Subcutaneous abdominal adipose tissue (tissue), 5 donors: ENCODE measurements at regions not wholly inside any gene's neighbourhood (a gene's known extent, or its start where the extent isn't known, plus 50 kb on each side); places are given as distances from the start of the nearest gene placed in this dataset.

ENCODE experiments used
- H3K27ac ChIP-seq: one replicate; pipeline ENCODE4 v1.7.0; 2013; ENCODE audit warnings: low read depth, mild to moderate bottlenecking, inconsistent platforms, low read length, moderate library complexity
- H3K27me3 ChIP-seq, 5 donors: one replicate each; pipeline ENCODE4 v1.7.0; 2013; ENCODE audit warnings: low read length in 5 of 5, inconsistent platforms in 1 of 5; ENCODE audit not compliant: control insufficient read depth in 5 of 5, insufficient read depth in 4 of 5
- H3K36me3 ChIP-seq, 5 donors: one replicate each; pipeline ENCODE4 v1.7.0; 2013; ENCODE audit warnings: low read length in 5 of 5; ENCODE audit not compliant: control insufficient read depth in 5 of 5, insufficient read depth in 5 of 5
- H3K4me1 ChIP-seq, 5 donors: one replicate each; pipeline ENCODE4 v1.7.0; 2013; ENCODE audit warnings: low read length in 5 of 5, mild to moderate bottlenecking in 3 of 5, moderate library complexity in 1 of 5; ENCODE audit not compliant: control insufficient read depth in 5 of 5, insufficient read depth in 5 of 5
- H3K4me3 ChIP-seq, 5 donors: one replicate each; pipeline ENCODE4 v1.7.0; 2013; ENCODE audit warnings: low read length in 5 of 5, low read depth in 1 of 5
- H3K9ac ChIP-seq, 5 donors: one replicate each; pipeline ENCODE4 v1.7.0; 2013; ENCODE audit warnings: low read length in 5 of 5, mild to moderate bottlenecking in 4 of 5, moderate library complexity in 3 of 5
- H3K9me3 ChIP-seq, 5 donors: one replicate each; pipeline ENCODE4 v1.7.0; 2013; ENCODE audit warnings: low read length in 5 of 5; ENCODE audit not compliant: control insufficient read depth in 5 of 5
- donor health status: healthy.
- donor health status: healthy.
- donor health status: healthy.
- donor health status: healthy.
- donor health status: healthy.

GRCh38 chr1:37125295-37125694 is 91.0 kb upstream of the GRIK3 start:
- Histone ChIP-seq H3K27ac (no peak overlapping the region), H3K4me1 (peaks cover 0 to 4% (median 4%) of the 10 kb centered on the region in 5 donors), H3K36me3 (no peaks in the 10 kb centered on the region), H3K9me3 (peaks cover 5 to 17% (median 11%) of the 10 kb centered on the region in 5 donors), H3K4me3 (no peak overlapping the region), H3K27me3 (peaks cover 2 to 16% (median 11%) of the 10 kb centered on the region in 5 donors), H3K9ac (no peak overlapping the region)

DNA sequence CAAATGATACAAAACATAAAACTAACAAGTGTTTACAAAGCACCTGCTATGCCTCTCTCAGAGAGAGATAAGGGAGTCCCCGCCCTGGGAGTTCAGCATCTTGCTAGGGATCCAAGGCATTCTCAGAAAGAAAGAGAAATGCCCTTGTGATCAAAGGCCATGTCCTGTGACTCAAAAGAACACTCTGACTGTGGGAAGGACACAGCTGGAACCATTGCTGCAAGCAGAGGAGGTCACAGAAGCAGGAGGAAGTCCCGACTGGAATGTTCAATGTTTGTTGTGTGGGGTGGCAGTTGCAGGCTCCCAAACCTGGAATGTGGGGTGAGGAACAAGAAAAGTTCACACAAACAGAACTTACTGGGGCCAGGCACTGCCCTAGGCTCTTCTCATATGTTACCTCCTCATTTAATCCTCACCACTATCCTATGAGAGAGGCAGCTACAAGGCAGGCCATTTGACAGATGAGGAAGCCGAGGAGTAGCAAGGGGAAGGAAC is 93.0 kb upstream of the GRIK3 start:
- no peak overlapping the region for H3K9ac ChIP-seq
- no peaks in the 10 kb centered on the region for H3K36me3 ChIP-seq
- no peak overlapping the region for H3K4me3 ChIP-seq
- peaks cover 0 to 4% (median 4%) of the 10 kb centered on the region in 5 donors for H3K4me1 ChIP-seq
- H3K27ac ChIP-seq, result no peak overlapping the region
- peaks cover 2 to 18% (median 12%) of the 10 kb centered on the region in 5 donors for H3K27me3 ChIP-seq
- peaks cover 4 to 11% (median 9%) of the 10 kb centered on the region in 5 donors for H3K9me3 ChIP-seq

GRCh38 chr1:37128091-37128490 is 93.8 kb upstream of the GRIK3 start:
- Histone ChIP-seq H3K4me1 (peaks cover 0 to 4% (median 4%) of the 10 kb centered on the region in 5 donors), H3K9me3 (peaks cover 0 to 3% (median 1%) of the 10 kb centered on the region in 5 donors), H3K9ac (no peak overlapping the region), H3K36me3 (no peaks in the 10 kb centered on the region), H3K27ac (no peak overlapping the region), H3K4me3 (no peak overlapping the region), H3K27me3 (peaks cover 5 to 18% (median 12%) of the 10 kb centered on the region in 5 donors)

- H3K9me3 ChIP-seq, result no peaks in the 10 kb centered on the region
- no peak overlapping the region for H3K4me3 ChIP-seq
- H3K36me3 ChIP-seq, result no peaks in the 10 kb centered on the region
- H3K4me1 ChIP-seq, result no peaks in the 10 kb centered on the region
- H3K27me3 ChIP-seq, result peaks cover 9 to 27% (median 19%) of the 10 kb centered on the region in 5 donors
- H3K9ac ChIP-seq, result no peak overlapping the region
- no peak overlapping the region for H3K27ac ChIP-seq
Measured at GRCh38 chr1:37130221-37130948, 96.1 kb upstream of the GRIK3 start.

DNA sequence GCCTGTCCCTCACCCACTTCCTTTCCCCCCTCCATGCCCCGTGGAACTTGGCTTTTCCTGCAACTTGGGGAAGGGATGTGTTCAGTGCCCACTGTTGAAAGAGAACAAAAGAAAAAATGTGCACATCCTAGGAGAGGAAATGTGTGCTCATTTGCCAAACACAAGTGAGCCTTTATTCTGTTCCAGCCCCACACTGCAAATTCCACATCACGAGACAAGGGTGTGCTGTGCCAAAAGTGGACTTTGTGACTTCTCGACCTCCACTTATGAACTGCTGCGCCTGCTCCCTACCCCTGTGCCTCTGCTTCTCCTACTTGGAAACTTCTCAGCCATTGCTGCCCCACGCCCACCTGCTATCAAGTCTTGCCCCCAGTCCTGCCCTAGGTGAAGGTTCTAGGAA is 97.0 kb upstream of the GRIK3 start:
- Histone ChIP-seq H3K9ac (no peak overlapping the region), H3K27me3 (peaks cover 9 to 28% (median 20%) of the 10 kb centered on the region in 5 donors), H3K4me3 (no peak overlapping the region), H3K36me3 (no peaks in the 10 kb centered on the region), H3K9me3 (no peaks in the 10 kb centered on the region), H3K27ac (no peak overlapping the region), H3K4me1 (no peaks in the 10 kb centered on the region)

DNA sequence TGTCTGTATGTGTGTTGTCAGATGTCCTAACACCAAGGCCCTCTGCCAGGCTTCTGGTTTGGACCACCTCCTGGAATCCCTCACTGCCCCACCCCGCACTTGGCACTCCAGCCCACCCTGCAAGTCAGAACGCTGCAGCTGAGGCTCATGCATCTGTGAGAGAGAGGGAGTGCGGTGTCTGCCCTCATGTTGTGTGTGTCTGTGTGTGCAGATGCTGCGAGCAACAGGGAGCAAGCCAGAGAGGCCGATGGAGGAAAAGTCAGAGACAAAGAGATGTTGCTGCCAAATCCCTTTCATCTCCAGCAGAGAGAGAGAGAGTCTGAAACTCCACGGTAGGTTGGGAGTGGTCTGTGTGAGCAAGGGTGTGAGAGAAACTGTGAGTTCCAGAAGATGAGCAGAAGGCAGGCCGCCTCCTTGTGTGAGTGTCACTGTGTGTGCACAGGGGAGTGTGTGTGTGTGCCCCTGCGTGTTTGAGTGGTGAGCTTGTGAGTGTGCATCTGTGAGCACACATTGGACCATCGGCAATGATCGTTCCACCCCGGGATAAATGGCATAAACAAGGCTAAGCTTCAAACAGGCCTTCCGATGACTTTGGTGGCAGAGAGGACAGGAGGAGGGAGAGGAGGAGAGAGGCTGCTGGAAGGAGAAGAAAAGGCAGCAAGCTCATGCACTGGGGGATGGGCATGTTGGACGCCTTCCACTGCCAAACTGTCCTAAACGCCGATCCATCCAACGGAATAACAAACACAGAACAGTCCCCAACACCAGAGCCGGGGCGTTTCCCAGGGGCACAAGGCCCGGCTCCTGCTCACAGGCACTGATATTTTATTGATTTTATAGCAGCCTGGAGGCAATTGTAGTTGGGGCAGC is 99.2 kb upstream of the GRIK3 start:
- H3K9me3 ChIP-seq, result no peaks in the 10 kb centered on the region
- no peak overlapping the region for H3K27ac ChIP-seq
- H3K4me1 ChIP-seq, result no peaks in the 10 kb centered on the region
- H3K9ac ChIP-seq, result no peak overlapping the region
- H3K4me3 ChIP-seq, result no peak overlapping the region
- no peaks in the 10 kb centered on the region for H3K36me3 ChIP-seq
- H3K27me3 ChIP-seq, result peaks cover 9 to 23% (median 17%) of the 10 kb centered on the region in 5 donors

- peaks cover 9 to 23% (median 17%) of the 10 kb centered on the region in 5 donors for H3K27me3 ChIP-seq
- no peak overlapping the region for H3K9ac ChIP-seq
- H3K36me3 ChIP-seq, result no peaks in the 10 kb centered on the region
- no peaks in the 10 kb centered on the region for H3K4me1 ChIP-seq
- no peak overlapping the region for H3K4me3 ChIP-seq
- H3K27ac ChIP-seq, result no peak overlapping the region
- H3K9me3 ChIP-seq, result no peaks in the 10 kb centered on the region
Measured at GRCh38 chr1:37134599-37134998, 100.3 kb upstream of the GRIK3 start.

DNA sequence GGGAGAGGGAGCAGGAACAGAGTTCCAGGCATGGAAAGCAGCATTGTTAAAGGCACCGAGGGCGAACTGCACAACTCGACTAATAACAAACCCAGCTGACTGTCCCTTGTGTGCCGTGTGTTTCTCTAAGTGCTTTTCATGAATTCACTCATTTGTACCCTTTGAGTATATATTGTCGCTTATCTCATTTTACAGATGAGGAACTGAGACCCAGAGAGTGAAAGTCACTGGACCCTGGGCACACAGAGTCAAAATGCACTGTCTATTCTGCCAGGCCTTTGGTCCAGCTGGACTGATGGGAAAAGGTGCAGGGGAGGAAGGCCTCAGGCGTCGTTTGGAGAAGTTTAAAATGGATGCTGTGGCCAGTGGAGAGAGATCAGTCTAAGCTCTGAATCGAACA is 100.7 kb upstream of the GRIK3 start:
- Histone ChIP-seq H3K9me3 (no peaks in the 10 kb centered on the region), H3K4me1 (no peaks in the 10 kb centered on the region), H3K27ac (no peak overlapping the region), H3K4me3 (no peak overlapping the region), H3K27me3 (peaks cover 9 to 22% (median 17%) of the 10 kb centered on the region in 5 donors), H3K36me3 (no peaks in the 10 kb centered on the region), H3K9ac (no peak overlapping the region)

DNA sequence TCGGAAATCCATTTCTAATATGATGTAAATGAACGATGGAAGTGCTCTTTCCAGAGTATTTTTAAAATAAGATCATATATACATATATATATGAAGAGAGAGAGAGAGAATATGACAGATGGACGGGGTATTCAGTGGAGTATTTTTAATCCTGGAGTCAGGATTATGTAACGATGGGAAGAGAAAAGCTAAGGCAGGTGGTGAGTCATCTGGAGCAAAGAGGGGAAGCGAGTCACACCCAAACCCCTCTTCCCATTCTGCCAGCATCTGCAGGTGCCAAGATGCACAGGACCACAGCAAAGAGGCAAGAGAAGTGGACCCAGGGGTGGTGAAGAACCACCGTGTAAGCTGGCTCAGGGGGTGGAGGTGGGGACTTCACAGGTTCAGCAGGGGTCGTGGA is 102.7 kb upstream of the GRIK3 start:
- peaks cover 9 to 17% (median 12%) of the 10 kb centered on the region in 5 donors for H3K27me3 ChIP-seq
- H3K27ac ChIP-seq, result no peak overlapping the region
- no peaks in the 10 kb centered on the region for H3K4me1 ChIP-seq
- H3K36me3 ChIP-seq, result no peaks in the 10 kb centered on the region
- H3K9me3 ChIP-seq, result no peaks in the 10 kb centered on the region
- no peak overlapping the region for H3K9ac ChIP-seq
- H3K4me3 ChIP-seq, result no peak overlapping the region

DNA sequence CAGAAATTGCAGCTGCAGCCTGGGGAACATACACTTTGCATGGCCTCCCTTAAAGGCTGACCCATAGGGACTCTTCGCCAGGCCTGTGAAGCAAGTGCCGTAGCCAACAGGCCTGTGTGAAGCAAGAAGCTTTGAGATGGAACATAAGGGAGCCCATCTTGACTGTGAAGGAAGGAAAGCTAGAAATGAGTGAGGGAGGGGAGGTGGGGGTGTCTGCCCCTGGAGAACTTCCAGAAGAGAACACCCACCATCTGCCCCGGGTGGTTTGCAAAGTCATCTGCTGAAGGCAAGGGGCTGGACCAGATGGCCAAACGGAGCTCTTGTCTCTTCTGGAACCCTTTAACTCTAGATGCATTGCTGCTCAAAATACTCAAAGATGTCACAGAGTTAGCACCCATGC is 103.3 kb upstream of the GRIK3 start:
- Histone ChIP-seq H3K9ac (no peak overlapping the region), H3K4me1 (no peaks in the 10 kb centered on the region), H3K4me3 (no peak overlapping the region), H3K9me3 (no peaks in the 10 kb centered on the region), H3K27me3 (peaks cover 7 to 17% (median 12%) of the 10 kb centered on the region in 5 donors), H3K36me3 (no peaks in the 10 kb centered on the region), H3K27ac (no peak overlapping the region)
